GM18868 (cell line): ENCODE measurements at regions not wholly inside any gene's neighbourhood (a gene's known extent, or its start where the extent isn't known, plus 50 kb on each side); places are given as distances from the start of the nearest gene placed in this dataset.
A peak's percentile ranks its signal among the peaks of the same experiment; 100 is the strongest.

ENCODE experiments used
- ATAC-seq: cut with Tn5 transposase; IDR thresholded peaks from one replicate; pipeline ENCODE4 v1.9.1; 2021; ENCODE audit warnings: mild to moderate bottlenecking, moderate library complexity; ENCODE audit not compliant: unreplicated experiment

DNA sequence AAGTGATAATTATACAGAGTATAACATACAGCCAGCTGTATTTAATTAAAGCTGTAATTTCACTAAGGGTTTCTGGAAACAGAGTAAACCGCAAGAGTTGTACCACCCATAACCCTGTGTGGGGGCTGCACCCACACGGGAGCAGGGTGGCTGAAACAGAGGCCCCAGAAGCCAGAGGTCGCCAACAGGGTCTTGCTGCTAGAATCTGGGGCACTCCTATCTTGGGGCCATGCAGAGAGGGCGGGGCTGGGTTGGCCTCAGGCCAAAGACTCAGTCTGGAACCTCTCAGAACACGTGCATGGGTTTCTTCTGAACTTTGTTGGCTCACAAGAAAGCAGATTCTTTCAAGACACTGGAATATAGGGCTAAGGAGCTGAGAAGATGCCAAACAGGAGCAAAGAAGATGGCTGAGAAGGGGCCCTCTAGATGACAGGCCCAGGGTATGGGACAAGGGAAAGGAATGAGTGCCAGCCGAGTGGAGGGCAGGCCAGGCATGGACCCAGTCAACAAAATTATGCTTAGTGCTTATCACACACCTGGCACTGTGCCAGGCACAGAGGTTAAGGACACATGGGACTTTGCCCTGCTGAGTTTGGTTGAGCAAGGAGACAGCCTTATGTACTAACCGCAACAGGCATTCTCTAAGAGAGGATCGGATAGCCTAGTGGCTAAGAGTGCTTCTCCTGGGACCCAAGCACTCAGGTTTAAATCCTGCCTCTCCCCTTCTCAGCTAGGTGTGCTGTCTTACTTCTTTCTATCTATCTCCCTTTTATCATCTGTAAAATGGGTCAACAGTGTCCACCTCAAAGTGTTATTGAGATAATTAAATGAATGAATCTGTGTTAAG lies 96.6 kb upstream of the FOXP4 start:
- ATAC-seq: no peak

DNA sequence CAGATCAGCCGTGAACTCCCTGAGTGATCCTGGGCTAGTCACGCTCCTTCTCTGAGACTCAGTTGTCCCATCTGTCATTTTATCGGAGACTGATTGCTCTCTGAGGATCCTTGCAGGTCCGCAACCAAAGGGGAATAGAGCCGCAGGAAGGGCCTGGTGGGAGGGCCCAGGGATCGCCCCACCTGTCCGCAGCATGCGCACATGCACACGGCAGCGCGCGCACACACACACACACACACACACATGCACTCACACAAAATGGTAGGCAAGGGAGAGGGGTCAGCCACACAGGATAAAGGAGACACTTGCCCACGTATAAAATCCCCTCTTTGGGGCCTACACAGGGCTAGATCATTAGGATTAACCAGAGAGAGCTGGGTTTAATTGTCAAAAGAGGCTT lies 95.6 kb upstream of the FOXP4 start:
- no peak for ATAC-seq

DNA sequence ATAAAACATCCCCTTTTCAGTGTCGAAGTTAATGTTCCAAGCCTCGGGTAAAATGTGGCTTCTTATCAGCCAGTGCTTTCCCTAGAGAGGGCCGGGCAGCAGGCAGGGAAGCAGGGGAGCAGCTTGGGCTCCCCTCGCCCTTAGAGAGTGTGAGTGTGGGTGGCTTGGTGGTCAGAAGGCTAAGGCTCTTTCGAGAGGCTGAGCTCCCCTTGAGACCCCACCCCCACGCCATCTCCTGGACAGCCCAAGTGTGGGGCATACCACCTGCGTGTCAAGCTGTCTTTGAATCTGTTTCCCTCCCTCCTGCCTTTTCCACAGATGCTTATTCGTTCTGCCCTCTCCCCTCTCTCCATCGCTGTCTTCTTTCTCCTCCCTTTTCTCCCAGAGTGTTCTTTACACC lies 95.1 kb upstream of the FOXP4 start:
- ATAC-seq: no peak

GRCh38 chr6:41451515-41452163 lies 94.5 kb upstream of the FOXP4 start:
- no peak for ATAC-seq

DNA sequence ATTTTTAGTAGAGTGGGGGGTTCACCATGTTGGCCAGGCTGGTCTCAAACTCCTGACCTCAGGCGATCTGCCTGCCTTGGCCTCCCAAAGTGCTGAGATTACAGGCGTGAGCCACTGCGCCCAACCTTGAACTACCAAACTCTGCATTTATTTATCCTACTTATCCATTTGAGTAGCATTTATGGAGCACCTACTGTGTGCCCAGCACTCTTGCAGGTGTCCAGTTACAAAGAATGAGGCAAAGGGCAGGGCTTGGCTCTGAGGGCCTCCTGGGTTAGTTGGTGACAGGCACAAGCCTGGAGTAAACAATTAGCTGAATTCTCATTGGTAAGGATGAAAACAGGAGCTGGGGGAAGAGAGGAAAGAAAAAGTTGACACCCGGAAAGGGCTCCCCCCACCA lies 93.4 kb upstream of the FOXP4 start:
- ATAC-seq: no peak

DNA sequence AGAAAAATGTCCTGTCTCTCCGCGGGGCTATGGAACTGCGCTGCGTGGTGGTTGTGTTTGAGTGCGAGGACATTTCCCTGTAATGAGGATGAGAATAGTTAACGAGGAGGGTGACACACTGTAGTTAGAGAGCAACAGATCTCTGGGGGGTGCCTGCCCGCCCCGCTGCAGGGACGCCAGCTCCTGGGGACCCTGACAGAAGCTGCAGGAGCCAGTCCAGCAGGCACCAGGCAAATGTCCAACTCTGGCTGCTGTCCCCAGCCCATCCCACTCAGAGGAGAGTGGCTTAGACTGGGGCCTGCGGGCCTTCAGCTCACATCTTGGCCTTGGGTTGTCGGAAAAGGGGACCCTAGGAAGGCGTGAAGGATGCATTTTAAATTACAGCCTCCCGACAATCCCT lies 92.9 kb upstream of the FOXP4 start:
- ATAC-seq: no peak

- no peak for ATAC-seq
Measured at GRCh38 chr6:41454189-41454789, 91.9 kb upstream of the FOXP4 start.

GRCh38 chr6:41455410-41455809 lies 90.8 kb upstream of the FOXP4 start:
- no peak for ATAC-seq

DNA sequence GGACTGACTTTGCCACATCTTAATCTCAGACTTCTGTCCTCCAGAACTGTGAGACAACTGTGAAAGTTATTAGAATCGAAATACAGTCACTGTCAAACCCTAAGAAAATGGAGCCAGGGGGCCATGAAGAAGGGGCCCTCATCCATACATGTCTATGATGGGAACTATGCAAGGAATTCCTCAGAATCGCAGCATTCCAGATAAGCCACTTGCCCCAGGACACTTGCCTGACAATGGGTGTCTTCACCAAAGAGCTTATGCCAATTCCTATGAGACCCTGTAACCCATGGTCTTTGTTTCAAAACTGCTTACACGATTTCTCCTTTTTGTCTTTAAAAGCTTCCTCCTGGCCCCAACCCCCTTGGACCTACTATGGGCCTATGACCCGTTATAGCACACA lies 90.4 kb upstream of the FOXP4 start:
- ATAC-seq: no peak

DNA sequence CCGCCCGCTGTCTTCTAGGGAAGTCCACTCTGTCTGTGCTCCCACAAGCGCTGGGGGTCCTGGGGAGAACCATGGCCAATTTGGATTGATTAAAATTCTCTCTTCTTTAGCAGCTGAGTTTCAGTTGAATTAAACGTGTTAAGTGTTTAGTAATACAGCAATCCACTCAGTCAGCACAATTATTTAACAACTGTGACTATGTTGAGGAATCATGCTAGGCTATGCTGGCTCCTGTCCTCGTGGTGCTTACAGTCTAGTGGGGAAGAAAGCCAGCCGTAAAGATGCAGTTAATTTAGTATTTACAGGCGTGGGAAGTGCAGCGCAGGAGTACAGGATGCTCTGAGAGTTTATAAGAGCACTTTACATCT lies 88.9 kb upstream of the FOXP4 start:
- ATAC-seq: no peak

DNA sequence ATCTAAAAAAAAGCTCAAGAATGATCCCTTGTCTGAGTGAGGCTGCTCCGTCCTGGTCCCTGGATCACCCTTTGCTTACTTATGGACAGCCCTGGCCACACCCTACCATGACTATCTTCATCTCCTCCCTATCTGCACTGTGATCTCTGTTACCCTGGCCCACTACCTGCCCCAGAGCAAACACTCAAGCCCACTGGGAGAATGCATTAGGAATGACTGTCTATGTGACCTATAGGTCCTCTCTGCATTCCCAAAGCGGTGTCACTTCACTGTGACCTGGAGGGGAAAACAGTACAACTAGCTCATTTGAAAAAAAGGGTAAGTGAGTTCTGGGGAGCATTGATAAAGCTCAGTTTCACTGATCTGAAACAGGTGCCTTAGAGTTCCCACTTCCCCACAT lies 86.4 kb upstream of the FOXP4 start:
- ATAC-seq: no peak

GRCh38 chr6:41460742-41461336 lies 85.3 kb upstream of the FOXP4 start:
- ATAC-seq: no peak

GRCh38 chr6:41462033-41462432 lies 84.1 kb upstream of the FOXP4 start:
- no peak for ATAC-seq

DNA sequence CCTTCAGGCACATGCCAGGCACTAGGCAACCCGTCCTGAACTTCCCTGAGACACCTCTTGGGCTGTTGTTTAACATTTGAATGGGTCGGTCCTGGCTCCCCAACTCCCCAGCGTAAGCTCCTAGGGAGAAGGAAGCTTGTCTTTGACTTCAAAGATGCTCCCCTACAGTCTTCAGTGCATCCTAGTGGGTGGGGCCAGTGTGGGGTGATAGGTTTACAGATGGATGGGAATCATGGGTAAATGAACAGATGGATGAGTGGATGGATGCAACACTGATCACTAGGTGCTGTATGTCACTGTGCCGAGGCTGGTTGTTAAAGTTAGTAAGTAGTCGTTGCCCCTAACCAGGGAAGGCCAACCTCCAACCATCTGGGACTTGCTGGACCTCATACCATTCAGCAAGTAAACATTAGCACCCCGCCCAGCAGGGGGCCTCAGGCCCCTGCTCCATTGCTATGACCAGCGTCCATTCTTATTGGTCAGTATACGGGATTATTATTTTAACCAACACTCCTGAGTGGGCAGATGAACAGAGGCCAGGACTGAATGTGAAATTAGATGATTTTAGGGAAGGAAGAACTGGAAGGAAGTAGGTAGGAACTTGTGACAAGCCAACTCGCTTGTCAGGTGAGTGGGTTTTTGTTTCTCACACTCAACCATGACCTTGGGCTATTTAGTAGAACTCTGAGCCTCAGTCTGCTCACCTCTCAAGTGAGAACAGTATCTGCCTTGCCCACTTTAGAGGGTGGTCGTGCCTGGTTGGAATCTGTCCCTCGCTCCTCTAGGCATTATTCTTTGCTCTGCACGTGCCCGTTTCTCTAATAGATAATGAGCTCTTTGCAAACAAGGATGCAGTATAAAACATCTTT lies 82.9 kb upstream of the FOXP4 start:
- peak; percentile 60 for ATAC-seq

DNA sequence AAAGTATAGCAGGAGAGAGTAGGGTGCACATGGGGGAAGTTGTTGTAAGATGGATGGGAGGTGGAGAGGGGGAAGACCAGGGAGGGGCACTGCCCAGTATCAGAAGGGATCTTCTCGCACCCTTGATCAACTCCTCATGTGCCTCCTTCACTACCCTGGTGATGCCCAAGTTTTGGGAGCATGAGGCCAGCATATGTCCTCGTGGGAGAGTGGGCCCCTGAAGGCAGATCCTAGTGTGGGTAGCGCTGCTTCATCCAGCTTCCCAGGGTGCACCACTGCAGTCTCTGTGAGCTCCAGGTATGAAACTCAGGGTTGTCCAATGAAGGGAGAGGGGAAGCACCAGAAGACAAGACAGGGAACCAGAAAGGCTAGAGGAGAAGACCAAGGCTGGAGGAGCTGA lies 82.2 kb upstream of the FOXP4 start:
- no peak for ATAC-seq

- ATAC-seq: no peak
Measured at GRCh38 chr6:41464481-41464880, 81.7 kb upstream of the FOXP4 start.

DNA sequence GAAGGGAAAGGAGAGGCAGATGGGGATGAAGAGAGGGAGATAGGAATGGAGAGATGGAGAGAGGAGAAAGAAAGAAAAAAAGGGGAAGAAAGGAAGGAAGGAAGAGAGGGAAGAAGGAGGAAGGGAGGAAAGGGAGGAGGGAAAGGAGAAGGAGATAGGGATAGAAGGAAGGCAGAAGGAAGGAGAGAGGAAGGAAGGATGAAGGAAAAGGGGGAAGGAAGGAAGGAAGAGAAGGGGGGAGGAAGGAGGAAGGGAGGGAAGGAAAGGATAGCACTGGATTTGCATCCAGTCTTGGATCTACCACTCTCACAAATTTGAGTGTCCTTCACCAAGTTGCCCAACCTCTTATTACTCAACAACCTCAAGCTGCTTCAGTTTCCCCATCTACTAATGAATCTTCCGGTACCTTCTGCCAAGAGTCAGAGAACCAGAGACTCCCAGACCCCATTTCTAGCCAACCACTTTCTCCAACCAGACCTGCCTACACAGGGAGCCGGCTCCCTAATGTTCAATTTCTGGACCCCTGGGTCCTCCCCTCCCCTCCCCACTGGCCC lies 79.7 kb upstream of the FOXP4 start:
- ATAC-seq: no peak

- no peak for ATAC-seq
Measured at GRCh38 chr6:41467061-41467460, 79.1 kb upstream of the FOXP4 start.

GRCh38 chr6:41467627-41468404 lies 78.4 kb upstream of the FOXP4 start:
- no peak for ATAC-seq
